ENCODE measurements at regions not wholly inside any gene's neighbourhood (a gene's known extent, or its start where the extent isn't known, plus 50 kb on each side); places are given as distances from the start of the nearest gene placed in this dataset.

- intact Hi-C loops (cut with DNase I; ENCODE audit: low total_unique reads): no loop called here
- 72 to 86% methylated on average over 2 of the region's 2 CpGs for WGBS, 2 donors
- TF ChIP-seq CTCF (IDR thresholded peaks at IDR 0.05): no peak
- TF ChIP-seq POLR2A (IDR thresholded peaks at IDR 0.05): no peak
- DNase-seq (ENCODE audit: low spot score in 2 of 2): no peak
- H3K4me3 ChIP-seq (ENCODE audit: low read depth, poor library complexity, severe bottlenecking): no peak overlapping the region
Observed at GRCh38 chr9:80156756-80157472, 585.1 kb downstream of the TLE4 start.

- DNase-seq (ENCODE audit: low spot score in 2 of 2): no peak
- intact Hi-C loops (cut with DNase I; ENCODE audit: low total_unique reads): no loop called here
- WGBS, 2 donors: 46 to 59% methylated on average over 2 of the region's 2 CpGs
- no peak overlapping the region for H3K4me3 ChIP-seq (ENCODE audit: low read depth, poor library complexity, severe bottlenecking)
- TF ChIP-seq CTCF (IDR thresholded peaks at IDR 0.05) (no peak), POLR2A (IDR thresholded peaks at IDR 0.05) (no peak)
Observed at GRCh38 chr9:80156262-80156661, 584.5 kb downstream of the TLE4 start.

- intact Hi-C loops (cut with DNase I; ENCODE audit: low total_unique reads): no loop called here
- no peak overlapping the region for H3K4me3 ChIP-seq (ENCODE audit: low read depth, poor library complexity, severe bottlenecking)
- no peak for TF ChIP-seq CTCF (IDR thresholded peaks at IDR 0.05)
- TF ChIP-seq POLR2A (IDR thresholded peaks at IDR 0.05): no peak
- no peak for DNase-seq (ENCODE audit: low spot score in 2 of 2)
- WGBS, 2 donors: 65 to 66% methylated on average over 3 of the region's 3 CpGs
Observed at GRCh38 chr9:80147866-80148265, 576.1 kb downstream of the TLE4 start.

GRCh38 chr9:80146466-80146865 is 574.7 kb downstream of the TLE4 start:
- intact Hi-C loops (cut with DNase I; ENCODE audit: low total_unique reads): no loop called here
- no peak for TF ChIP-seq CTCF (IDR thresholded peaks at IDR 0.05)
- no peak for TF ChIP-seq POLR2A (IDR thresholded peaks at IDR 0.05)
- DNase-seq (ENCODE audit: low spot score in 2 of 2): no peak
- no peak overlapping the region for H3K4me3 ChIP-seq (ENCODE audit: low read depth, poor library complexity, severe bottlenecking)
- 19 to 21% methylated on average over 1 of the region's 1 CpG for WGBS, 2 donors

- TF ChIP-seq CTCF (IDR thresholded peaks at IDR 0.05) (no peak), POLR2A (IDR thresholded peaks at IDR 0.05) (no peak)
- H3K4me3 ChIP-seq (ENCODE audit: low read depth, poor library complexity, severe bottlenecking): no peak overlapping the region
- DNase-seq (ENCODE audit: low spot score in 2 of 2): no peak
- WGBS, 2 donors: 78 to 90% methylated on average over 2 of the region's 2 CpGs
- intact Hi-C loops (cut with DNase I; ENCODE audit: low total_unique reads): no loop called here
Observed at GRCh38 chr9:80144856-80145255, 573.1 kb downstream of the TLE4 start.

- TF ChIP-seq POLR2A (IDR thresholded peaks at IDR 0.05) (no peak), CTCF (IDR thresholded peaks at IDR 0.05) (no peak)
- 95 to 100% methylated on average over 2 of the region's 2 CpGs for WGBS, 2 donors
- no peak for DNase-seq (ENCODE audit: low spot score in 2 of 2)
- intact Hi-C loops (cut with DNase I; ENCODE audit: low total_unique reads): no loop called here
- H3K4me3 ChIP-seq (ENCODE audit: low read depth, poor library complexity, severe bottlenecking): no peak overlapping the region
Observed at GRCh38 chr9:80144406-80144805, 572.6 kb downstream of the TLE4 start.
